ENCODE measurements at regions not wholly inside any gene's neighbourhood (a gene's known extent, or its start where the extent isn't known, plus 50 kb on each side); places are given as distances from the start of the nearest gene placed in this dataset.

DNA sequence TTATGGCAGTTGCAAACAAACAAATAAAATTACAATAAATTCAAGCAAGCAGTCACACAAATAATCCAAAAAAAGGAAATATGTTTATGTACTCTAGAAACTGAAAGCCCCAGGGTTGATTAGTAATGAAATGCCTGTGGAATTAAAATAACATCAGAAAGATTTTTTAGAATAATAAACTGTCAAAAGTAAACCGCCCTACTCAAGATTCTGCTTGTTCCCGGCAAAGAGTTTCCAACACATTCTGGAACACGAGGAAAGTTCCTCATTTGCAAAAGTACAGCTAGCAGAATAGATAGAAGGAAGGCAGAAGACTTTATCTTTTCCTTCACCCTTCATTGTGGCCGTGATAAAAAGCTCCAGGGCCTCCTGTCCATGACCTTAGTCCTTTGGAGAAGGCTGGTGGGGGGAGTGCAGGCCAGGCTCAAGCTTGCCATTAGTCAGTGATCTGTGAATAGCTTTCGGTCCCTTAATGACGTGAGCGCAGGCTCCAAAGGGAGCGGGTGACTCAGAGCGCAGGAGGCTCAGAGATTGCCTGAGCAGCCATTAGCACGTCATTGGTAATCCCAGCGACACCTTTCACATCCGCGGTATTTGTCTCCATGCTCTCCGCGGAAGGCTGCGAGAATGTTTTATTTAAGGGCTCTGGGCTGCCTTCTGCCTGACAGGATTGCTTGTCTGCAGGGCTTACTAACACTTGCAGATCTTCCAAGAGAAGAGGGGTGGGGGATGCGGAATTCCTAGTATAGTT, 458.3 kb downstream of the METTL15 start:
- DNase-seq (ENCODE audit: low spot score): no peak
- Mint-ChIP-seq H3K4me3 (ENCODE audit: low read depth) (no peak overlapping the region), H3K36me3 (ENCODE audit: low read depth) (no peaks in the 10 kb centered on the region), H3K27ac (no peak overlapping the region), H3K9me3 (peaks cover 3% of the 10 kb centered on the region), H3K27me3 (ENCODE audit: low read depth) (no peaks in the 10 kb centered on the region), H3K4me1 (ENCODE audit: low read depth) (no peaks in the 10 kb centered on the region)
- intact Hi-C loops (cut with micrococcal nuclease): no loop called here

DNA sequence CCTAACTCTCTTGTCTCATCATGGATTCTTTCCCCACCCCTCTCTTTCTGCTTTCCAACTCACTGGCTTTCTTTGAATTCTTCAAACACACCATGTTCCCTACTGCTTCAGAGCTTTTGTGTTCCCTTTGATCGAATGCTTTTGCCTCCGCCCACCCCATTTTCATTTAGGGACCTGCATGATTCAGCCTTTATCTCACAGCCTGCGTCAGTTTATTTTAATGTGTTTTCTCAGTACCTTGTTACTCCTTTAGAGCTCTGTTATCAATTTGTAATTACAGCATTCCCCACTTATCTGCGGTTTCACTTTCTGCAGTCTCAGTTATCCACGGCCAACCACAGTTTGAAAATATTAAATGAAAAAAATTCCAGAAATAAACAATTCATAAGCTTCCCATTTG, 451.3 kb downstream of the METTL15 start:
- no peaks in the 10 kb centered on the region for H3K4me1 Mint-ChIP-seq (ENCODE audit: low read depth)
- H3K4me3 Mint-ChIP-seq (ENCODE audit: low read depth): no peak overlapping the region
- intact Hi-C loops (cut with micrococcal nuclease): no loop called here
- H3K27me3 Mint-ChIP-seq (ENCODE audit: low read depth): no peaks in the 10 kb centered on the region
- H3K27ac Mint-ChIP-seq: no peak overlapping the region
- H3K36me3 Mint-ChIP-seq (ENCODE audit: low read depth): no peaks in the 10 kb centered on the region
- H3K9me3 Mint-ChIP-seq: no peaks in the 10 kb centered on the region
- no peak for DNase-seq (ENCODE audit: low spot score)

DNA sequence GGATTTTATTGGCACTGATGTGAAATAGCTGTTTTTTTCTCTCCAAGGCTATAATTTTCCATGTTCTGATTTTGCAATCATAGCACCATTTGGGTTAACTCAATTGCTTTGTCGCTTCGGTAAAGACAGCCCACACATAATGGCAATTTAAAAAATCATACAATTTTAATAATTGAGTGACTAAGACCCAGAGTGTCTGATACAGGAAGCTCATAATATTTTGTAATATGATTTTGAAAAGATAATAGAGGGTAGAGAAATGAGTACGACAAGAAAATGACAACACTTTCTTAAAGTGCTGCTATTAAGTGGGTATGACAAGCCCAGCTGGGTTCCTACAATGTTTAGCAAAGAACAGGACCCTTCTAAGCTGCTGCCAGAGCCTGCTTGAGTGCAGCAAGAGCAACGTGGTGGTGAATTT, 439.1 kb downstream of the METTL15 start:
- Mint-ChIP-seq H3K27ac (no peak overlapping the region), H3K9me3 (no peaks in the 10 kb centered on the region), H3K4me3 (ENCODE audit: low read depth) (no peak overlapping the region), H3K36me3 (ENCODE audit: low read depth) (no peaks in the 10 kb centered on the region), H3K4me1 (ENCODE audit: low read depth) (no peaks in the 10 kb centered on the region), H3K27me3 (ENCODE audit: low read depth) (no peaks in the 10 kb centered on the region)
- intact Hi-C loops (cut with micrococcal nuclease): no loop called here
- no peak for DNase-seq (ENCODE audit: low spot score)

DNA sequence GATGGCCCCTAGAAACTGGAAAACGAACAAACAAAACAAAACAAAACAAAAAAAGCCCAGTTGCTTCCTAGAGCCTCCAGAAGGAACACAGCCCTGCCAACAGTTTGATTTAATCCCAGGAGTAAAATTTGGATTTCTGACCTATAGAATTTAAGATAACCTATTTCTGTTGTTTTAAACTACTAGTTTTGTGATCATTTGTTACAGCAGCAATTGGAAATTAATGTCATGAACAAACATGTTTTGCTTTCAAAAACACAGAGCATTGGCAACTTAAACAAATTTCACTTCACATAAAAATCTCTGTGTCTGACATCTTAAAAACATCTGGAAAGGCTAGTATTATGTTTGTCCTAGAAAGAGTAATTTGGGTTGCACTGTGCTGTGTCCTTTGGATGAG, 437.3 kb downstream of the METTL15 start:
- DNase-seq (ENCODE audit: low spot score): no peak
- intact Hi-C loops (cut with micrococcal nuclease): no loop called here
- Mint-ChIP-seq H3K4me3 (ENCODE audit: low read depth) (no peak overlapping the region), H3K9me3 (no peaks in the 10 kb centered on the region), H3K4me1 (ENCODE audit: low read depth) (no peaks in the 10 kb centered on the region), H3K27me3 (ENCODE audit: low read depth) (no peaks in the 10 kb centered on the region), H3K27ac (no peak overlapping the region), H3K36me3 (ENCODE audit: low read depth) (no peaks in the 10 kb centered on the region)

DNA sequence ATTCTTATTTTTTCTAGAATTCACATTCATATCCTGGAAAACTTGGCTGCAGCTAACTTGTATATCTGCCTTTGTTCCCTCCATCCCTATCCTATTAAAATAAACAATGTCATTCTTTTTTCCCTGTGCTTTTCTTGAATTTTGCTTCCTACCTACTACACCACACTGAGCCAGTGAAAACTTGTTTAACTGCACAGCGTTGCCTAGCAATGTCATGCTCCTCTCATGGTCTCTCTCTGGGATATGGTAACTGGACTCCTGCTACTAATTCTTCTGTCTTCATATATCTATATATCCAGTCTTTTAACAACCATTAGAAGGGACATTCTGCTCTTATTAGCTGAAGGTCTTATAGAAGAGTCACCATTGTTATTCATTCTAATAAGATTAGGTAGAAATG, 434.4 kb downstream of the METTL15 start:
- no peak overlapping the region for H3K27ac Mint-ChIP-seq
- DNase-seq (ENCODE audit: low spot score): no peak
- intact Hi-C loops (cut with micrococcal nuclease): no loop called here
- no peaks in the 10 kb centered on the region for H3K27me3 Mint-ChIP-seq (ENCODE audit: low read depth)
- H3K36me3 Mint-ChIP-seq (ENCODE audit: low read depth): no peaks in the 10 kb centered on the region
- H3K9me3 Mint-ChIP-seq: no peaks in the 10 kb centered on the region
- H3K4me3 Mint-ChIP-seq (ENCODE audit: low read depth): no peak overlapping the region
- no peaks in the 10 kb centered on the region for H3K4me1 Mint-ChIP-seq (ENCODE audit: low read depth)

DNA sequence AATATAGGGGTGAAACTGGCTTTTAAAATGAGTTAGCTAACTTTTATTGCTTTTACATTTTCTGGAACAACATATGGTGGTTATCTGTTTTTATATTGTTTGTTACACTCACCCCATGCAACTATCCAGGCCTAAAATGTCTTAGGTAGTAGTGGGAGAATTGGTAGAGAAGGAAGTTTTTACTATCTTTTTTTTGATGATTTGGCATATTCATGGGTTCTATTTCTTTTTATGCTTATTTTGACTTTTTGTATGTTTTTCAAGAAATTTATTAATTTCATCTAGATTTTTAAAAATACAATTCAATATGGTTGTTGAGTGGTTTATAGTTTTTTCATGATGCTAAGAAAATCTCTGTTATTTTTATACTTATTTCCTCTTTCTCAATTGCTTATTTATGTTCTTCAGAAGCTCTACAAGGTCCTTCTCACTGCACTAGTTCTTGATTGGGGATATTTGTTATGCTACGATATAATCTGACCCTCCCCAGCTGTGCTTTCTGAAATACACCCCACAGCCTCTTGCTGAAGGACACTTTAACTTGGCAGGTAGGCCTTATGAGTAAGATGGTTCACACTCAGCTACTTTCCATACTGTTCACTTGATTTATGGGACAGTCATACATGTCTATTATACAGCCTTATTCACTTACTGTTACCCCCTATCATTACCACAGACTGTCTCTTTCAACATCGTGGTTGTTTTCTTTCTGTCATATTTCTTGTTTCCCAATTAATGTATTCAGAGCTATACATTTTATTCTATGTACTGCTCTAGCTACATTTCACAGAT, 431.2 kb downstream of the METTL15 start:
- H3K4me3 Mint-ChIP-seq (ENCODE audit: low read depth): no peak overlapping the region
- H3K36me3 Mint-ChIP-seq (ENCODE audit: low read depth): no peaks in the 10 kb centered on the region
- no peaks in the 10 kb centered on the region for H3K27me3 Mint-ChIP-seq (ENCODE audit: low read depth)
- intact Hi-C loops (cut with micrococcal nuclease): no loop called here
- no peaks in the 10 kb centered on the region for H3K4me1 Mint-ChIP-seq (ENCODE audit: low read depth)
- H3K27ac Mint-ChIP-seq: no peak overlapping the region
- H3K9me3 Mint-ChIP-seq: no peaks in the 10 kb centered on the region
- DNase-seq (ENCODE audit: low spot score): no peak

DNA sequence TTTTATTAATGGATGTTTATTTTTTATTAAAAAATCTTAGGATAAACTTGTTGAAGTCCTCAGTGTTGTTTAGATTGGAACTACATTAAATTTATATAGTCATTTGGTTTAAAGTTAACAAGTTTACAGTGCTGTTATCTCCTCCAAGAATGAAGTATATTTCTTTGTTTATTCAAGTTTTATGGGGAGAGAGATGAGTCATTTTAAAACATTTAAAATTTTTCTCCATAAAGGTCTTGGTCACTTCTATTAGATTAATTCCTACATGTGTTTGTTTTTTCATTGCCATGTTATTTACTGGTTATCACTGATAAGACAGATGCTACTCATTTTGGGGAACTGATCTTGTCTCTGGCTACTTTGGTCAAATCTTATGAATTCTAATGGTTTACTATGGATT, 429.6 kb downstream of the METTL15 start:
- no peaks in the 10 kb centered on the region for H3K27me3 Mint-ChIP-seq (ENCODE audit: low read depth)
- no peak overlapping the region for H3K27ac Mint-ChIP-seq
- no peaks in the 10 kb centered on the region for H3K4me1 Mint-ChIP-seq (ENCODE audit: low read depth)
- H3K36me3 Mint-ChIP-seq (ENCODE audit: low read depth): no peaks in the 10 kb centered on the region
- H3K4me3 Mint-ChIP-seq (ENCODE audit: low read depth): no peak overlapping the region
- intact Hi-C loops (cut with micrococcal nuclease): no loop called here
- no peaks in the 10 kb centered on the region for H3K9me3 Mint-ChIP-seq
- DNase-seq (ENCODE audit: low spot score): no peak

DNA sequence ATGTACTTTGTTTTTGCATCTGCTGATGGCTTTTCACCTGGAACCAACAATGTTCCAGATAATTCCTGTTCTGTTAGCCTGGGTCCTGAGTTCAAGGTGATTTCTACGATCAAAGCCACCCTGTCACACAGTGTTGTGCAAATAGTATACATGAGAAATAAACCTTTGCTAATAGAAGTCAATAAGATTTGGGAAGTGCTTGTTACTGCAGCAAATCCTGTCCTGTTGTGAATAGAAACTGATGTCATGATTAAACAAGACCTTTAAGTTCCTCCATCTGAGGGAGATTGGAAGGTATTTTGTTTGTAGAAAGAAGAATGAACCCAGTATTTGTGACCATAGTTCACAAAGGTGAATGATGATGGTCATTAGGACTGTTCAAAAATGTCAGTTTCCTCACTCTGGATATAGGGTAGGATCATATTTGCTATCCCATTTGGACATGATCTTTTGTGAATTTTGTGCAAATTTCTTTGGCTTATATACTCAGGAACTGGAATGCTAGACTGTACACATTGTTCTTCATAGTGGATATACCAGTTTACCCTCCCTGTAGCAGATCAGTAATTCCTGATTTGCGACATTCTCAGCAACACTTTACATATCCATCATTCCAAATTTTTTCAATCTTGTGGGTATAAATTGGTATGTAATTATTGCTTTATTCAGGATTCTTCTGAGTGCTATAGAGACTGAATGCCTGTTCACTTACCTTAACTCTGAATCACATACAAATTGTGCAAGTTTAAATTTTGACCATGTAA, 428.5 kb downstream of the METTL15 start:
- no peak for DNase-seq (ENCODE audit: low spot score)
- no peaks in the 10 kb centered on the region for H3K36me3 Mint-ChIP-seq (ENCODE audit: low read depth)
- H3K27me3 Mint-ChIP-seq (ENCODE audit: low read depth): no peaks in the 10 kb centered on the region
- intact Hi-C loops (cut with micrococcal nuclease): no loop called here
- H3K4me3 Mint-ChIP-seq (ENCODE audit: low read depth): no peak overlapping the region
- H3K4me1 Mint-ChIP-seq (ENCODE audit: low read depth): no peaks in the 10 kb centered on the region
- H3K9me3 Mint-ChIP-seq: no peaks in the 10 kb centered on the region
- no peak overlapping the region for H3K27ac Mint-ChIP-seq

DNA sequence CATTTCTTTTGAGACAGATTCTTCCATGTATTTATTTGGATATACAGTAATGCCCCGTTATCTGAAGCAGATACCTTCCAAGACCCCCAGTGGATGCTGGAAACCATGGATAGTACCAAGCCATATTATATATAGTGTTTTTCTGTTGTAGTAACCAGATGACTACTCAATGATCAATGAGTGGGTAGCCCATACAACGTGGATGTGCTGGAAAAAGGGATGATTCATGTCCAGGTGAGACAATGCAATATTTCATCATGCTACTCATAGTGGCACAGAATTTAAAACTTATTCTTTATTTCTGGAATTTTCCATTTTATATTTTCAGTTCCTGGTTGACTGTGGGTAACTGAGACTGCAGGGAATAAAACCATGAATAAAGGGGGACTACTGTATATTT, 427.5 kb downstream of the METTL15 start:
- H3K27ac Mint-ChIP-seq: no peak overlapping the region
- no peaks in the 10 kb centered on the region for H3K27me3 Mint-ChIP-seq (ENCODE audit: low read depth)
- intact Hi-C loops (cut with micrococcal nuclease): no loop called here
- no peak overlapping the region for H3K4me3 Mint-ChIP-seq (ENCODE audit: low read depth)
- H3K36me3 Mint-ChIP-seq (ENCODE audit: low read depth): no peaks in the 10 kb centered on the region
- H3K4me1 Mint-ChIP-seq (ENCODE audit: low read depth): no peaks in the 10 kb centered on the region
- no peaks in the 10 kb centered on the region for H3K9me3 Mint-ChIP-seq
- DNase-seq (ENCODE audit: low spot score): no peak

DNA sequence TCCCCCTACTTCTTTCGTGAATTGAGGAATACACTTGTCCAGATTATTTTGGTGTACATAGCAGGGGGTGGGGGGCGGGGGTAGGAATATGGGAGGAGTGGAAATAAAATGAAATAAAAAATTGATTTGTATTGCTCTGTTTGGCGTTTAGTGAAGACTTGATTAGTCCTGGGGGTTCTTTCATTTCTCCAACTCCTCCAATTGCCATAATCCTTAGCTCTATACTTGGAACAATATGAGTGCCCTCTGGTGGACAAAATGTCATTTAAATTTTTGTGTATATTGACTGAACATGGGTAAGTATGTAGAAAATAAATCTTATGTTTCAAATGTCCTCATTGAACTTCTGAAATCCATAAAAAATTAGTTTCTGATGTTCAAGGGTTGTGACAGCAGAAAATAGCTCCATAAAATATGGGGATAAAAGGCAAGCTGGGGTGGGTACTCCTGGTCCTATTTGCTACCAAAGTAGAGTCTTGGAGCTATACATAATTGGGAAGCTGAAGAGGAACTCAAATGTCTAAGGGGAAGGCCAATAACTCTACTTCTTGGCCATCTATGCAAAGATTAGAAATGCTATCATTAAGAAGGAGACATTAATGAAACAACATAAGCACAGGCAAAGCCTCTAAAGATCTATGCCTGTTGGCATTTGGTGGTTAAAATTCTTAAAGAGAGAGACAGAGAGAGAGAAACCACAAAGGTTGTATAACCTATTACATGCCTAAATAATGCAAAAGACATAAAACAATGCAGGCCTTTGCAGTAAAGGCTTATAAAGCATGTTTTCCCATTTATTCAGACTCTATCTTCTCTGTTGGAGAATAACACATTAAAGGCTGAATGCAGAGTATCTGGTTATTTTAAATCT, 421.6 kb downstream of the METTL15 start:
- peaks cover 17% of the 10 kb centered on the region for H3K9me3 Mint-ChIP-seq
- DNase-seq (ENCODE audit: low spot score): no peak
- no peak overlapping the region for H3K27ac Mint-ChIP-seq
- no peak overlapping the region for H3K4me3 Mint-ChIP-seq (ENCODE audit: low read depth)
- no peaks in the 10 kb centered on the region for H3K36me3 Mint-ChIP-seq (ENCODE audit: low read depth)
- no peaks in the 10 kb centered on the region for H3K4me1 Mint-ChIP-seq (ENCODE audit: low read depth)
- intact Hi-C loops (cut with micrococcal nuclease): loop anchor here (2.0 kb wide), 1 partner anchor 831 kb away; no protein-coding TSS in a partner anchor
- no peaks in the 10 kb centered on the region for H3K27me3 Mint-ChIP-seq (ENCODE audit: low read depth)

DNA sequence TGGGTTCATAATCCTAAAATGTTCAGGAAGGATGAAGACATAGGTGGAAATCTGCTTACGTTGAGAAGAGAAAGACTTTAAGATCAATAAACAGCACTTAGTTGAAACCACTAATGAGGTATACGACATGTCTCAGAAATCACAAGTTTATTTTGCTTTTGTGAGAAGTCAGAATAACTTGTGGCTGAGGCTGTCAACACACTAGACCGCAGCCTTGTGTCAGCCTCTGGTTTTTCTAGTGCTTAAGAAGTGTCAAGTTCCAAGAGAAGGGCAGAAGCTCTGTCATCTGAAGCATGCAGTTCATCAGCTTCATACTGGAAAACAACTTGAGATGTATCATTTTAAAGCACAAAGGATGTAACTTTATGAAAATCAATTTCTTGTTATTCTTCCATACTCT, 420.9 kb downstream of the METTL15 start:
- Mint-ChIP-seq H3K27me3 (ENCODE audit: low read depth) (no peaks in the 10 kb centered on the region), H3K27ac (no peak overlapping the region), H3K36me3 (ENCODE audit: low read depth) (no peaks in the 10 kb centered on the region), H3K4me3 (ENCODE audit: low read depth) (no peak overlapping the region), H3K9me3 (peaks cover 21% of the 10 kb centered on the region), H3K4me1 (ENCODE audit: low read depth) (no peaks in the 10 kb centered on the region)
- intact Hi-C loops (cut with micrococcal nuclease): loop anchor here (2.0 kb wide), 1 partner anchor 830 kb away; no protein-coding TSS in a partner anchor
- no peak for DNase-seq (ENCODE audit: low spot score)

DNA sequence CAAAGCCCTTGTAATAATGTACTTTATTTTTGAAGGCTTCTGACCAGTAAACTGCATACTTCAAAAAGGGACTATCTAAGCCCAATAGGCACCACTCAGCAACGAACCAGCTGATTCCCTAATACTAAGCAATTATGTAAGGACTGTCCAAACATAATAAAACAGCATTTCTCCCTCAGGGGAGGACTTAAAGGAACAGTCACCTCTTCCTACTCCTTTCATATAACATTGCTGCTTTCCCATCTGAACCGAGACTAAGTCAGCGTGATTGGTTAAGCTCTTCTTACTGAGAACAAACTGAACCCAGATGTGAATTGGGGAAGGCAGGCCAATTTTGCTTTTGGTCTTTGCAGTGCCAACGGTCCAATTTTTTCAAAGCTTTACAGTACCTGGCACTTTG, 420.0 kb downstream of the METTL15 start:
- no peak for DNase-seq (ENCODE audit: low spot score)
- intact Hi-C loops (cut with micrococcal nuclease): loop anchor here (2.0 kb wide), 1 partner anchor 829 kb away; no protein-coding TSS in a partner anchor
- Mint-ChIP-seq H3K4me1 (ENCODE audit: low read depth) (no peaks in the 10 kb centered on the region), H3K36me3 (ENCODE audit: low read depth) (no peaks in the 10 kb centered on the region), H3K4me3 (ENCODE audit: low read depth) (no peak overlapping the region), H3K9me3 (peaks cover 21% of the 10 kb centered on the region), H3K27ac (no peak overlapping the region), H3K27me3 (ENCODE audit: low read depth) (no peaks in the 10 kb centered on the region)

Data from activated T-helper 2 cell treated with anti-CD3 and anti-CD28 coated beads, Interferon-gamma antibody, Interleukin-2, Interleukin-4, amounts not matched to agents 10 μg/mL and 5 μg/mL and 100 μg/mL, durations not matched to agents 14 hours and 24 hours and 36 hours (primary cell).